SK-N-MC (cell line): ENCODE measurements at regions not wholly inside any gene's neighbourhood (a gene's known extent, or its start where the extent isn't known, plus 50 kb on each side); places are given as distances from the start of the nearest gene placed in this dataset.

Experiments used
- EZH2 ChIP-seq: fragments of 200-600 bp; sonication (generic); IDR thresholded peaks from one replicate; pipeline ENCODE4 v1.6.1; 2017; ENCODE audit warnings: antibody characterized with exemption
- POLR2AphosphoS5 ChIP-seq: IDR thresholded peaks from 2 replicates; pipeline ENCODE4 v1.6.1; 2012; ENCODE audit warnings: mild to moderate bottlenecking, low read depth, low read length, borderline replicate concordance

DNA sequence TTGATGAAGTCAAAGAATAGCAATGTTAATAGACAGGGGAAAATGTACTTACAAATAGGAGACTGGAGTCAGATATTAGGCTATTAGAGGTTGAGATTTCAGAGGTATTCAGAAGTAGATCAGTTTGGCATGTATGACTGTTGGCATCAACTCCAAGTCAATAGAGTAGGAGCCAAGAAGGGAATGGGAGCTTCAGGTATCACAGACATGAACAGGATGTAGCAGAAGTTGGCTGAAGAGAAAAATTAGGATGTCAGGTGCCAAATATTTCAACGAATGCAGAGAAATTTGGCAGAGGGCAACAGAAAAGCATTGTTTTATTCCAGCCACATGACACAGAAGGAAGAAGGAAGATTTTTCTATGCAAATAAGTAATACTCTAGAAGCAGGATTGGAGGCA is 69.7 kb downstream of the GLYATL1 start:
- TF ChIP-seq EZH2 (no peak), POLR2AphosphoS5 (no peak)
